MCF 10A (cell line): ENCODE measurements at regions not wholly inside any gene's neighbourhood (a gene's known extent, or its start where the extent isn't known, plus 50 kb on each side); places are given as distances from the start of the nearest gene placed in this dataset.

ENCODE experiments used
- BruUV-seq: library from RNA; stranded (reverse); fragments of 400-500 nt; replicated peaks from 2 replicates; lab custom pipeline; 2021; lab: Mats Ljungman, UMichigan
- CTCF ChIA-PET: fragments of 300-600 bp; sonication (Branson Sonifier 250); formaldehyde crosslinking; extraction: SDS; loops from one replicate; lab custom pipeline; 2021; ENCODE audit warnings: antibody characterized with exemption, inconsistent platforms; lab: Yijun Ruan, JAX
- POLR2A ChIA-PET: fragments of 300-600, 350-650 bp; sonication (Branson Sonifier 250); formaldehyde crosslinking; extraction: SDS; loops from one replicate; lab custom pipeline; 2020; ENCODE audit warnings: antibody characterized with exemption, inconsistent platforms; lab: Yijun Ruan, JAX
- DNase-seq: peaks from one replicate; pipeline ENCODE4 v3.0.0-alpha.2; 2018; ENCODE audit not compliant: unreplicated experiment
- H3K27ac Mint-ChIP-seq: one replicate; pipeline ENCODE4 v1.8.0; 2022; ENCODE audit warnings: mild to moderate bottlenecking, low read depth, mixed read lengths; ENCODE audit not compliant: unreplicated experiment
- H3K27me3 Mint-ChIP-seq: one replicate; pipeline ENCODE4 v1.8.0; 2022; ENCODE audit warnings: mixed read lengths; ENCODE audit not compliant: insufficient read depth, unreplicated experiment
- H3K36me3 Mint-ChIP-seq: one replicate; pipeline ENCODE4 v1.8.0; 2022; ENCODE audit warnings: mild to moderate bottlenecking, moderate library complexity, mixed read lengths; ENCODE audit not compliant: insufficient read depth, unreplicated experiment
- H3K4me1 Mint-ChIP-seq: one replicate; pipeline ENCODE4 v1.8.0; 2022; ENCODE audit warnings: mixed read lengths; ENCODE audit not compliant: insufficient read depth, unreplicated experiment
- H3K4me3 Mint-ChIP-seq: one replicate; pipeline ENCODE4 v1.8.0; 2022; ENCODE audit warnings: mild to moderate bottlenecking, moderate library complexity, mixed read lengths; ENCODE audit not compliant: unreplicated experiment
- H3K9me3 Mint-ChIP-seq: one replicate; pipeline ENCODE4 v1.8.0; 2022; ENCODE audit warnings: mixed read lengths; ENCODE audit not compliant: unreplicated experiment
- CTCF ChIP-seq: fragments of 200-600 bp; IDR thresholded peaks from one replicate; pipeline ENCODE4 v1.8.0; 2022; ENCODE audit warnings: antibody characterized with exemption, mild to moderate bottlenecking; ENCODE audit not compliant: unreplicated experiment
- intact Hi-C: fragments of 100-400 bp; cut with micrococcal nuclease; formaldehyde crosslinking; loops from 2 replicates; pipeline ENCODE4 v1.14.1; 2022

- no peak for DNase-seq
- no peak overlapping the region for H3K4me3 Mint-ChIP-seq
- no peaks in the 10 kb centered on the region for H3K4me1 Mint-ChIP-seq
- peaks cover 59% of the 10 kb centered on the region for H3K27me3 Mint-ChIP-seq
- ChIA-PET CTCF (interaction anchor here (0.7 kb wide), 1 partner anchor 55 kb away, joined by 3 read pairs; no protein-coding TSS in a partner anchor), POLR2A (no interaction called here)
- no peak overlapping the region for H3K27ac Mint-ChIP-seq
- no peak for TF ChIP-seq CTCF
- BruUV-seq: no TSS peak
- H3K9me3 Mint-ChIP-seq: no peaks in the 10 kb centered on the region
- no peaks in the 10 kb centered on the region for H3K36me3 Mint-ChIP-seq
- intact Hi-C loops: no loop called here
Observed at GRCh38 chrX:39465467-39465866, 632.3 kb downstream of the BCOR start.

- Mint-ChIP-seq H3K4me1 (no peaks in the 10 kb centered on the region), H3K27me3 (peaks cover 64% of the 10 kb centered on the region), H3K4me3 (no peak overlapping the region), H3K27ac (no peak overlapping the region), H3K9me3 (no peaks in the 10 kb centered on the region), H3K36me3 (no peaks in the 10 kb centered on the region)
- BruUV-seq: no TSS peak
- TF ChIP-seq CTCF: no peak
- no peak for DNase-seq
- CTCF ChIA-PET: interaction anchor here (0.7 kb wide), 1 partner anchor 54 kb away, joined by 3 read pairs; no protein-coding TSS in a partner anchor
- intact Hi-C loops: no loop called here
- POLR2A ChIA-PET: no interaction called here
Observed at GRCh38 chrX:39465906-39466305, 631.9 kb downstream of the BCOR start.

GRCh38 chrX:39469126-39469525 lies 628.6 kb downstream of the BCOR start:
- no peaks in the 10 kb centered on the region for H3K9me3 Mint-ChIP-seq
- ChIA-PET POLR2A (no interaction called here), CTCF (no interaction called here)
- intact Hi-C loops: no loop called here
- no TSS peak for BruUV-seq
- H3K4me3 Mint-ChIP-seq: no peak overlapping the region
- no peak for TF ChIP-seq CTCF
- peaks cover 62% of the 10 kb centered on the region for H3K27me3 Mint-ChIP-seq
- H3K27ac Mint-ChIP-seq: no peak overlapping the region
- DNase-seq: no peak
- H3K4me1 Mint-ChIP-seq: no peaks in the 10 kb centered on the region
- peaks cover 6% of the 10 kb centered on the region for H3K36me3 Mint-ChIP-seq

- POLR2A ChIA-PET: no interaction called here
- TF ChIP-seq CTCF: no peak
- intact Hi-C loops: no loop called here
- Mint-ChIP-seq H3K27ac (no peak overlapping the region), H3K4me1 (no peaks in the 10 kb centered on the region), H3K4me3 (no peak overlapping the region), H3K9me3 (no peaks in the 10 kb centered on the region), H3K36me3 (peaks cover 6% of the 10 kb centered on the region), H3K27me3 (peaks cover 65% of the 10 kb centered on the region)
- BruUV-seq: no TSS peak
- no peak for DNase-seq
- CTCF ChIA-PET: no interaction called here
Observed at GRCh38 chrX:39470588-39471407, 627.0 kb downstream of the BCOR start.
